H1 (cell line): ENCODE measurements at regions not wholly inside any gene's neighbourhood (a gene's known extent, or its start where the extent isn't known, plus 50 kb on each side); places are given as distances from the start of the nearest gene placed in this dataset.
"Not testable (repeated sequence)": the region's sequence is repeated elsewhere in the genome, so short reads cannot be mapped to it uniquely, and the experiment has no call there.

Source experiments
- BACH1 ChIP-seq: IDR thresholded peaks from 2 replicates; pipeline ENCODE4 v1.6.1; 2012; ENCODE audit warnings: low read length, improper control_type of control experiment
- CHD1 ChIP-seq: IDR thresholded peaks from 2 replicates; pipeline ENCODE4 v1.6.1; 2012; ENCODE audit warnings: low read depth, low read length, improper control_type of control experiment
- EZH2 ChIP-seq: fragments of 200-600 bp; sonication (generic); IDR thresholded peaks from 2 replicates; pipeline ENCODE4 v1.7.1; 2012; ENCODE audit warnings: low read depth, mild to moderate bottlenecking, moderate library complexity, low read length, inconsistent platforms; ENCODE audit not compliant: severe bottlenecking
- GABPA ChIP-seq: IDR thresholded peaks from 2 replicates; pipeline ENCODE4 v1.6.1; 2011; ENCODE audit warnings: mild to moderate bottlenecking, low read length, moderate library complexity, borderline replicate concordance; ENCODE audit not compliant: insufficient read depth
- JUND ChIP-seq: IDR thresholded peaks from 2 replicates; pipeline ENCODE4 v1.6.1; 2011; ENCODE audit warnings: mild to moderate bottlenecking, improper control_type of control experiment, low read length
- POLR2A ChIP-seq, 2 experiments: IDR thresholded peaks; 1 replicate in 1 of 2; 2 replicates in 1 of 2; pipeline ENCODE4 v1.6.1; 2011; ENCODE audit warnings: low read depth in 2 of 2, low read length in 2 of 2, mild to moderate bottlenecking in 2 of 2; ENCODE audit errors: control extremely low read depth in 1 of 2
- POLR2AphosphoS5 ChIP-seq: IDR thresholded peaks from 2 replicates; pipeline ENCODE4 v1.6.1; 2011; ENCODE audit warnings: low read depth, low read length
- SIN3A ChIP-seq, 2 experiments: IDR thresholded peaks in 1 of 2; conservative IDR thresholded peaks in 1 of 2; 2 replicates each; pipeline ENCODE4 v1.6.1; 2011 to 2012; ENCODE audit warnings: low read length in 2 of 2, improper control_type of control experiment in 1 of 2, low read depth in 1 of 2, mild to moderate bottlenecking in 1 of 2
- SRF ChIP-seq: IDR thresholded peaks from 2 replicates; pipeline ENCODE4 v1.6.1; 2011; ENCODE audit warnings: mild to moderate bottlenecking, low read depth, low read length, moderate library complexity
- TF ChIP-seq, protein P1 (sequence below), 3 experiments: IDR thresholded peaks; 1 replicate in 2 of 3; 2 replicates in 1 of 3; pipeline versions ENCODE4 v1.5.1 to v1.6.1; 2011; ENCODE audit warnings: low read length in 3 of 3, mild to moderate bottlenecking in 3 of 3, inconsistent platforms in 2 of 3, low read depth in 1 of 3, moderate library complexity in 1 of 3; ENCODE audit not compliant: insufficient read depth in 1 of 3; ENCODE audit errors: control extremely low read depth in 1 of 3

DNA sequence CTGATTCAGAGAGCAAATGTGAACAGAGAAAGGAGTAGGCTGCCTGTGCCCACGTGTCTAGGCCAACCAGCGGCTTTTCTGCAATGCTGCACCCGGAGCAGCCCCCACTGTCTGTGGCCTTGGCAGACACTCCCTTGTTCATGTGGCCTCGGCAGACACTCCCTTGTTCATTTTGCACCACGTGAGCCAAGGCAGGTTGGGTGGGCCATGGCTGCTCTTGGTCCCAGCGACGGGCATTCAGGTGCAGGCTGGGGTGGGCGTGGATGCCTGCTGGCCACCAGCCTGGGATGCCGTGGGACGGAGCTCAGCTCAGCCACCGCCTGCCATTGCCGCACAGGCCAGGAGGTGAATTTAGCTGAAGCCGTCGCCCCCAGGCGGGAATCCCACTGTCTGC lies 159.8 kb downstream of the LAT start:
- not testable (repeated sequence) for TF ChIP-seq BACH1; POLR2A (IDR thresholded peaks at IDR 0.05; ENCODE audit: control extremely low read depth in 1 of 2, low read depth in 2 of 2, low read length in 2 of 2); SRF; POLR2AphosphoS5; EZH2; JUND; GABPA; CHD1; SIN3A (conservative IDR thresholded peaks at IDR 0.05 in 1 of 2, IDR thresholded peaks at IDR 0.05 in 1 of 2; ENCODE audit: low read depth in 1 of 2, low read length in 2 of 2)
- TF ChIP-seq, protein P1, sequence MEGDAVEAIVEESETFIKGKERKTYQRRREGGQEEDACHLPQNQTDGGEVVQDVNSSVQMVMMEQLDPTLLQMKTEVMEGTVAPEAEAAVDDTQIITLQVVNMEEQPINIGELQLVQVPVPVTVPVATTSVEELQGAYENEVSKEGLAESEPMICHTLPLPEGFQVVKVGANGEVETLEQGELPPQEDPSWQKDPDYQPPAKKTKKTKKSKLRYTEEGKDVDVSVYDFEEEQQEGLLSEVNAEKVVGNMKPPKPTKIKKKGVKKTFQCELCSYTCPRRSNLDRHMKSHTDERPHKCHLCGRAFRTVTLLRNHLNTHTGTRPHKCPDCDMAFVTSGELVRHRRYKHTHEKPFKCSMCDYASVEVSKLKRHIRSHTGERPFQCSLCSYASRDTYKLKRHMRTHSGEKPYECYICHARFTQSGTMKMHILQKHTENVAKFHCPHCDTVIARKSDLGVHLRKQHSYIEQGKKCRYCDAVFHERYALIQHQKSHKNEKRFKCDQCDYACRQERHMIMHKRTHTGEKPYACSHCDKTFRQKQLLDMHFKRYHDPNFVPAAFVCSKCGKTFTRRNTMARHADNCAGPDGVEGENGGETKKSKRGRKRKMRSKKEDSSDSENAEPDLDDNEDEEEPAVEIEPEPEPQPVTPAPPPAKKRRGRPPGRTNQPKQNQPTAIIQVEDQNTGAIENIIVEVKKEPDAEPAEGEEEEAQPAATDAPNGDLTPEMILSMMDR (IDR thresholded peaks at IDR 0.05; ENCODE audit: control extremely low read depth in 1 of 3, insufficient read depth in 1 of 3, low read depth in 1 of 3, low read length in 3 of 3): not testable (repeated sequence)
